T-cell (primary cell): ENCODE measurements at regions not wholly inside any gene's neighbourhood (a gene's known extent, or its start where the extent isn't known, plus 50 kb on each side); places are given as distances from the start of the nearest gene placed in this dataset.

Experiments
- ATAC-seq, 4 experiments: fragments of 200-7000 bp in 3 of 4; fragments of 150-1000 bp in 1 of 4; cut with Tn5 transposase; replicated peaks in 1 of 4; 1 replicate in 3 of 4; 2 replicates in 1 of 4; pipeline ENCODE4 v1.10.0; 2021; ENCODE audit warnings: moderate library complexity in 3 of 4, mild to moderate bottlenecking in 2 of 4, moderate number of reproducible peaks in 1 of 4
- CTCF ChIA-PET, 2 donors: fragments of 300-600 bp; sonication (Branson Sonifier 250); formaldehyde crosslinking; loops; one replicate each; lab custom pipeline; 2022; ENCODE audit warnings: antibody characterized with exemption in 2 of 2; lab: Charles Lee
- POLR2A ChIA-PET, 2 donors: fragments of 300-600 bp; sonication (Branson Sonifier 250); formaldehyde crosslinking; loops; one replicate each; lab custom pipeline; 2022; ENCODE audit warnings: antibody characterized with exemption in 2 of 2; lab: Charles Lee
- DNase-seq, 35 experiments: peaks; one replicate each; pipeline versions ENCODE4 v3.0.0 to v3.0.0-alpha.2; 2013 to 2023
- H3K27ac ChIP-seq: one replicate; pipeline ENCODE4 v1.5.1; 2013; ENCODE audit warnings: low read length
- H3K27me3 ChIP-seq, 2 experiments: replicated peaks in 1 of 2; 1 replicate in 1 of 2; 2 replicates in 1 of 2; pipeline versions ENCODE4 v1.6.1 to v1.7.0; 2013; ENCODE audit warnings: low read length in 1 of 2, mixed read lengths in 1 of 2; ENCODE audit not compliant: control insufficient read depth in 2 of 2, insufficient read depth in 2 of 2; ENCODE audit errors: extremely low read depth in 1 of 2
- H3K36me3 ChIP-seq, 2 donors: 1 replicate in 1 of 2; 2 replicates in 1 of 2; pipeline versions ENCODE4 v1.6.1 to v1.7.0; 2013; ENCODE audit warnings: low read length in 1 of 2; ENCODE audit not compliant: control insufficient read depth in 2 of 2, insufficient read depth in 1 of 2; ENCODE audit errors: extremely low read depth in 1 of 2
- H3K4me1 ChIP-seq, 2 experiments: 1 replicate in 1 of 2; 2 replicates in 1 of 2; pipeline versions ENCODE4 v1.6.1 to v1.7.0; 2013; ENCODE audit warnings: low read length in 2 of 2, mixed read lengths in 1 of 2; ENCODE audit not compliant: insufficient read depth in 2 of 2, control insufficient read depth in 1 of 2; ENCODE audit errors: extremely low read depth in 1 of 2
- H3K4me3 ChIP-seq, 2 donors: 1 replicate in 1 of 2; 2 replicates in 1 of 2; pipeline versions ENCODE4 v1.5.1 to v1.7.0; 2013; ENCODE audit warnings: mild to moderate bottlenecking in 2 of 2, low read length in 1 of 2, moderate library complexity in 1 of 2; ENCODE audit not compliant: control insufficient read depth in 1 of 2; ENCODE audit errors: extremely low read depth in 1 of 2
- H3K9me3 ChIP-seq: 2 replicates; pipeline ENCODE4 v1.7.0; 2013
- H3K27ac Mint-ChIP-seq, 2 donors: one replicate each; pipeline ENCODE4 v1.8.0; 2020 to 2021; ENCODE audit warnings: mild to moderate bottlenecking in 2 of 2, mixed read lengths in 2 of 2
- H3K27me3 Mint-ChIP-seq, 2 donors: one replicate each; pipeline ENCODE4 v1.8.0; 2021 to 2022; ENCODE audit warnings: mixed read lengths in 2 of 2
- H3K36me3 Mint-ChIP-seq: one replicate; pipeline ENCODE4 v1.8.0; 2021; ENCODE audit warnings: mixed read lengths
- H3K4me1 Mint-ChIP-seq, 3 donors: one replicate each; pipeline ENCODE4 v1.8.0; 2020 to 2022; ENCODE audit warnings: mixed read lengths in 3 of 3, mild to moderate bottlenecking in 1 of 3
- H3K4me3 Mint-ChIP-seq, 3 donors: one replicate each; pipeline ENCODE4 v1.8.0; 2020 to 2022; ENCODE audit warnings: mild to moderate bottlenecking in 3 of 3, mixed read lengths in 3 of 3, moderate library complexity in 3 of 3
- H3K9me3 Mint-ChIP-seq, 3 donors: one replicate each; pipeline ENCODE4 v1.8.0; 2020 to 2022; ENCODE audit warnings: mixed read lengths in 3 of 3
- WGBS: methylation state at CpG from one replicate; pipeline ENCODE4 v1.1.5; 2013; ENCODE audit warnings: missing lambda C conversion rate; ENCODE audit not compliant: insufficient coverage; 5-methylcytosine and 5-hydroxymethylcytosine counted together

- Histone ChIP-seq H3K4me1 (no peaks in the 10 kb centered on the region), H3K36me3 (no peaks in the 10 kb centered on the region), H3K9me3 (no peaks in the 10 kb centered on the region), H3K27ac (no peak overlapping the region), H3K27me3 (no peaks in the 10 kb centered on the region), H3K4me3 (no peak overlapping the region)
- Mint-ChIP-seq H3K4me1 (no peaks in the 10 kb centered on the region), H3K4me3 (no peak overlapping the region), H3K27me3 (no peaks in the 10 kb centered on the region), H3K27ac (no peak overlapping the region), H3K36me3 (no peaks in the 10 kb centered on the region), H3K9me3 (no peaks in the 10 kb centered on the region)
- WGBS = no CpG with 5 or more reads among the region's 1 CpG
- ATAC-seq (no peak), DNase-seq (no peak)
- ChIA-PET POLR2A (no interaction called here), CTCF (no interaction called here)
Observed at GRCh38 chr18:68221111-68221724, 493.7 kb downstream of the TMX3 start.

- Histone ChIP-seq H3K27me3 (no peaks in the 10 kb centered on the region), H3K27ac (no peak overlapping the region), H3K36me3 (no peaks in the 10 kb centered on the region), H3K9me3 (no peaks in the 10 kb centered on the region), H3K4me3 (no peak overlapping the region), H3K4me1 (no peaks in the 10 kb centered on the region)
- H3K27me3 Mint-ChIP-seq = no peaks in the 10 kb centered on the region
- no peak overlapping the region for H3K4me3 Mint-ChIP-seq
- DNase-seq (no peak), ATAC-seq (no peak)
- H3K4me1 Mint-ChIP-seq = no peaks in the 10 kb centered on the region
- WGBS = 57% methylated on average over 1 of the region's 2 CpGs
- no peak overlapping the region for H3K27ac Mint-ChIP-seq
- ChIA-PET CTCF (no interaction called here), POLR2A (interaction anchor here in 1 of 2 donors (0.7 kb wide), 1 partner anchor 22 kb away, joined by 4 read pairs; no protein-coding TSS in a partner anchor)
- H3K9me3 Mint-ChIP-seq = no peaks in the 10 kb centered on the region
- no peaks in the 10 kb centered on the region for H3K36me3 Mint-ChIP-seq
Observed at GRCh38 chr18:68220458-68220857, 494.4 kb downstream of the TMX3 start.

- Mint-ChIP-seq H3K9me3 (no peaks in the 10 kb centered on the region), H3K27ac (no peak overlapping the region), H3K36me3 (no peaks in the 10 kb centered on the region), H3K4me1 (no peaks in the 10 kb centered on the region), H3K27me3 (no peaks in the 10 kb centered on the region), H3K4me3 (no peak overlapping the region)
- ChIA-PET CTCF (no interaction called here), POLR2A (interaction anchor here in 1 of 2 donors (0.7 kb wide), 1 partner anchor 22 kb away, joined by 4 read pairs; no protein-coding TSS in a partner anchor)
- Histone ChIP-seq H3K4me1 (no peaks in the 10 kb centered on the region), H3K9me3 (no peaks in the 10 kb centered on the region), H3K4me3 (no peak overlapping the region), H3K27me3 (no peaks in the 10 kb centered on the region), H3K27ac (no peak overlapping the region), H3K36me3 (no peaks in the 10 kb centered on the region)
- ATAC-seq = no peak
- DNase-seq = no peak
Observed at GRCh38 chr18:68219872-68220271, 495.0 kb downstream of the TMX3 start.

GRCh38 chr18:68219274-68219673 lies 495.6 kb downstream of the TMX3 start:
- ATAC-seq = no peak
- CTCF ChIA-PET = no interaction called here

GRCh38 chr18:68215931-68216330 lies 499.0 kb downstream of the TMX3 start:
- H3K4me3 Mint-ChIP-seq = no peak overlapping the region
- H3K27ac Mint-ChIP-seq = no peak overlapping the region

More at GRCh38 chr18:68219274-68219673, 495.6 kb downstream of the TMX3 start:
- Histone ChIP-seq H3K4me3 (no peak overlapping the region), H3K27me3 (no peaks in the 10 kb centered on the region), H3K36me3 (no peaks in the 10 kb centered on the region), H3K27ac (no peak overlapping the region), H3K9me3 (no peaks in the 10 kb centered on the region), H3K4me1 (no peaks in the 10 kb centered on the region)
- no CpG with 5 or more reads among the region's 2 CpGs for WGBS
- Mint-ChIP-seq H3K27ac (no peak overlapping the region), H3K4me3 (no peak overlapping the region), H3K9me3 (no peaks in the 10 kb centered on the region), H3K36me3 (no peaks in the 10 kb centered on the region), H3K27me3 (no peaks in the 10 kb centered on the region), H3K4me1 (no peaks in the 10 kb centered on the region)
- DNase-seq = no peak
- POLR2A ChIA-PET = no interaction called here

GRCh38 chr18:68186039-68186438 lies 528.9 kb downstream of the TMX3 start:
- Histone ChIP-seq H3K4me1 (no peaks in the 10 kb centered on the region), H3K27me3 (no peaks in the 10 kb centered on the region), H3K9me3 (no peaks in the 10 kb centered on the region), H3K27ac (no peak overlapping the region), H3K36me3 (no peaks in the 10 kb centered on the region), H3K4me3 (no peak overlapping the region)
- WGBS = no CpG with 5 or more reads among the region's 5 CpGs
- Mint-ChIP-seq H3K9me3 (peaks cover 0 to 3% (median 0%) of the 10 kb centered on the region in 3 donors), H3K36me3 (no peaks in the 10 kb centered on the region), H3K4me3 (no peak overlapping the region), H3K27ac (no peak overlapping the region), H3K4me1 (no peaks in the 10 kb centered on the region), H3K27me3 (no peaks in the 10 kb centered on the region)
- ChIA-PET CTCF (no interaction called here), POLR2A (no interaction called here)
- ATAC-seq = no peak
- DNase-seq = no peak

More at GRCh38 chr18:68215931-68216330, 499.0 kb downstream of the TMX3 start:
- Mint-ChIP-seq H3K27me3 (no peaks in the 10 kb centered on the region), H3K9me3 (no peaks in the 10 kb centered on the region), H3K36me3 (no peaks in the 10 kb centered on the region), H3K4me1 (no peaks in the 10 kb centered on the region)
- Histone ChIP-seq H3K4me1 (no peaks in the 10 kb centered on the region), H3K27ac (no peak overlapping the region), H3K27me3 (no peaks in the 10 kb centered on the region), H3K4me3 (no peak overlapping the region), H3K9me3 (no peaks in the 10 kb centered on the region), H3K36me3 (no peaks in the 10 kb centered on the region)
- no CpG with 5 or more reads among the region's 4 CpGs for WGBS
- no peak for DNase-seq
- POLR2A ChIA-PET = no interaction called here
- CTCF ChIA-PET = no interaction called here
- no peak for ATAC-seq

- Histone ChIP-seq H3K27me3 (no peaks in the 10 kb centered on the region), H3K9me3 (no peaks in the 10 kb centered on the region), H3K36me3 (no peaks in the 10 kb centered on the region), H3K4me1 (no peaks in the 10 kb centered on the region), H3K27ac (no peak overlapping the region), H3K4me3 (no peak overlapping the region)
- no peaks in the 10 kb centered on the region for H3K36me3 Mint-ChIP-seq
- ChIA-PET POLR2A (no interaction called here), CTCF (no interaction called here)
- DNase-seq (no peak), ATAC-seq (no peak)
- no peak overlapping the region for H3K4me3 Mint-ChIP-seq
- no peak overlapping the region for H3K27ac Mint-ChIP-seq
- no peaks in the 10 kb centered on the region for H3K4me1 Mint-ChIP-seq
- H3K27me3 Mint-ChIP-seq = no peaks in the 10 kb centered on the region
- peaks cover 0 to 8% (median 0%) of the 10 kb centered on the region in 3 donors for H3K9me3 Mint-ChIP-seq
- WGBS = no CpG with 5 or more reads among the region's 2 CpGs
Observed at GRCh38 chr18:68181956-68182355, 533.0 kb downstream of the TMX3 start.
